Endometrium (tissue), 2 donors: ENCODE measurements at regions not wholly inside any gene's neighbourhood (a gene's known extent, or its start where the extent isn't known, plus 50 kb on each side); places are given as distances from the start of the nearest gene placed in this dataset.

ENCODE experiments used
- FAIRE-seq: peaks from 2 replicates; lab custom pipeline; 2012; peaks lifted over from hg19 to GRCh38; lab: Jason Lieb, UNC
- donor health status: control.
- donor health status: control.

DNA sequence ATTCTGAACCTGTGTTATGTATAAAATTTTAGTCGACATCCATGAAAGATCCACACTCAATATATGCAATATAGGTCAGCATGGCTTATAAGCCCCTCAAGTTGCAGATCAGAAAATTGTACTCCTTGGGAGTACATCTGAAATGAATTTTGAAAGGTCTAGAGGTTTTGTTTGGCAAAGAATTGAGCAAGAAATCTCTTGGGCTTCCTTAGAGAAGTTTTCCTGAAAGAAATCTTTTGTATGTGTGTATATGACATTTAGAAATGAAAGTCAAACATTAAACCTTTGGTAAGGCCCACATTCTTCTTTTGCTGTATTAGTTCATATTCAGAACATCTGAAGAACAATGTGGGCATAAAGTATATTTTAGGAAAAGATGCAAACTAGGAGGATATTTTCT is 1006.6 kb downstream of the NAALADL2 start:
- peak; percentile 15 for FAIRE-seq

DNA sequence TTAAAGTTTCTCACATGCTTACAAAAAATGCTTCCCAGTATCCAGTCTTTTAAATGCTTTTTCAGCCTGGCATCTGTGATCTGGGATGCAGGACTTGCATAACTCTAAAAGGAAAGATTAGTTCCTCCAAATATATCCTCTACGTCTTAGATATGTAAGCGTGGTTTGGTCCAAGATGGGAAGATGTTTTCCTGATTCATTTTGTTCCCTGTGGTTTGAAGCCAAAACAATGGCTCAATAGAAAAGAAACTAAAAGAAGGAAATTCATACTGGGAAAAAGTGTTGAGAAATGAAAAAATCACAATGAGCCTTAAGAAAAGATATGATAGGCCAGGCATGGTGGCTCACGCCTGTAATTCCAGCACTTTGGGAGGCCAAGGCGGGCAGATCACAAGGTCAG is 1002.8 kb downstream of the NAALADL2 start:
- FAIRE-seq = no peak
